ENCODE measurements at regions not wholly inside any gene's neighbourhood (a gene's known extent, or its start where the extent isn't known, plus 50 kb on each side); places are given as distances from the start of the nearest gene placed in this dataset.

- Histone ChIP-seq H3K27me3 (ENCODE audit: low read length) (peaks cover 38% of the 10 kb centered on the region; the same call in 1 of the 2 replicates), H3K4me3 (ENCODE audit: low read length) (no peak overlapping the region), H4K20me1 (ENCODE audit: low read length) (no peaks in the 10 kb centered on the region), H3F3A (ENCODE audit: low read length, unreplicated experiment) (no peaks in the 10 kb centered on the region), H2AFZ (ENCODE audit: low read length) (no peak overlapping the region), H3K79me2 (ENCODE audit: low read length) (no peaks in the 10 kb centered on the region), H3K27ac (ENCODE audit: low read length) (no peak overlapping the region), H3K9ac (ENCODE audit: low read length) (no peak overlapping the region), H3K4me2 (ENCODE audit: low read length) (no peak overlapping the region), H3K9me2 (replicated peaks; ENCODE audit: low read length) (no peaks in the 10 kb centered on the region), H3K36me3 (ENCODE audit: low read depth, low read length) (no peaks in the 10 kb centered on the region), H3K9me3 (ENCODE audit: low read length) (no peaks in the 10 kb centered on the region), H3K4me1 (ENCODE audit: insufficient read depth, low read length) (no peaks in the 10 kb centered on the region)
- ChIA-PET CTCF (no interaction called here), POLR2A (ENCODE audit: unreplicated experiment) (no interaction called here)
- no peak for DNase-seq
- no peak for TF ChIP-seq EZH2phosphoT487 (IDR thresholded peaks at IDR 0.05; ENCODE audit: borderline replicate concordance, low read length)
- no peak for TF ChIP-seq EZH2 (IDR thresholded peaks at IDR 0.05; ENCODE audit: low read length, unreplicated experiment)
- no peak for TF ChIP-seq CTCF (conservative IDR thresholded peaks at IDR 0.05; ENCODE audit: low read depth, low read length)
- no TSS peak for BruUV-seq (replicated peaks)
- ATAC-seq: no peak
- intact Hi-C loops (cut with micrococcal nuclease): no loop called here
Observed at GRCh38 chr10:2905851-2906250, 161.5 kb upstream of the PFKP start.

GRCh38 chr10:2900530-2900929 lies 166.8 kb upstream of the PFKP start:
- ATAC-seq: no peak
- H4K20me1 ChIP-seq (ENCODE audit: low read length): no peaks in the 10 kb centered on the region
- no peaks in the 10 kb centered on the region for H3F3A ChIP-seq (ENCODE audit: low read length, unreplicated experiment)
- BruUV-seq (replicated peaks): no TSS peak
- peaks cover 42% of the 10 kb centered on the region for H3K27me3 ChIP-seq (ENCODE audit: low read length)
- ChIA-PET POLR2A (ENCODE audit: unreplicated experiment) (no interaction called here), CTCF (no interaction called here)
- intact Hi-C loops (cut with micrococcal nuclease): no loop called here
- H3K27ac ChIP-seq (ENCODE audit: low read length): no peak overlapping the region
- no peaks in the 10 kb centered on the region for H3K9me3 ChIP-seq (ENCODE audit: low read length)
- no peak overlapping the region for H2AFZ ChIP-seq (ENCODE audit: low read length)
- no peak overlapping the region for H3K4me3 ChIP-seq (ENCODE audit: low read length)
- no peaks in the 10 kb centered on the region for H3K9me2 ChIP-seq (replicated peaks; ENCODE audit: low read length)
- no peaks in the 10 kb centered on the region for H3K4me1 ChIP-seq (ENCODE audit: insufficient read depth, low read length)
- H3K36me3 ChIP-seq (ENCODE audit: low read depth, low read length): no peaks in the 10 kb centered on the region
- no peak for DNase-seq
- TF ChIP-seq CTCF (conservative IDR thresholded peaks at IDR 0.05; ENCODE audit: low read depth, low read length) (no peak), EZH2phosphoT487 (IDR thresholded peaks at IDR 0.05; ENCODE audit: borderline replicate concordance, low read length) (no peak), EZH2 (IDR thresholded peaks at IDR 0.05; ENCODE audit: low read length, unreplicated experiment) (no peak)
- H3K9ac ChIP-seq (ENCODE audit: low read length): no peak overlapping the region
- no peak overlapping the region for H3K4me2 ChIP-seq (ENCODE audit: low read length)
- no peaks in the 10 kb centered on the region for H3K79me2 ChIP-seq (ENCODE audit: low read length)

- Histone ChIP-seq H3K4me1 (ENCODE audit: insufficient read depth, low read length) (no peaks in the 10 kb centered on the region), H3K9ac (ENCODE audit: low read length) (no peak overlapping the region), H3K79me2 (ENCODE audit: low read length) (no peaks in the 10 kb centered on the region), H3K27ac (ENCODE audit: low read length) (no peak overlapping the region), H3K27me3 (ENCODE audit: low read length) (peaks cover 38% of the 10 kb centered on the region), H3F3A (ENCODE audit: low read length, unreplicated experiment) (no peaks in the 10 kb centered on the region), H3K4me3 (ENCODE audit: low read length) (no peak overlapping the region), H3K9me2 (replicated peaks; ENCODE audit: low read length) (no peaks in the 10 kb centered on the region), H4K20me1 (ENCODE audit: low read length) (no peaks in the 10 kb centered on the region), H3K4me2 (ENCODE audit: low read length) (no peak overlapping the region), H3K36me3 (ENCODE audit: low read depth, low read length) (no peaks in the 10 kb centered on the region), H2AFZ (ENCODE audit: low read length) (no peak overlapping the region), H3K9me3 (ENCODE audit: low read length) (no peaks in the 10 kb centered on the region)
- no TSS peak for BruUV-seq (replicated peaks)
- POLR2A ChIA-PET (ENCODE audit: unreplicated experiment): no interaction called here
- no peak for DNase-seq
- ATAC-seq: no peak
- intact Hi-C loops (cut with micrococcal nuclease): no loop called here
- no peak for TF ChIP-seq EZH2 (IDR thresholded peaks at IDR 0.05; ENCODE audit: low read length, unreplicated experiment)
- TF ChIP-seq EZH2phosphoT487 (IDR thresholded peaks at IDR 0.05; ENCODE audit: borderline replicate concordance, low read length): no peak
- TF ChIP-seq CTCF (conservative IDR thresholded peaks at IDR 0.05; ENCODE audit: low read depth, low read length): no peak
- CTCF ChIA-PET: no interaction called here
Observed at GRCh38 chr10:2899246-2899951, 167.9 kb upstream of the PFKP start.

All from PC-3 (cell line).